OCI-LY1 (cell line): ENCODE measurements at regions not wholly inside any gene's neighbourhood (a gene's known extent, or its start where the extent isn't known, plus 50 kb on each side); places are given as distances from the start of the nearest gene placed in this dataset.

Source experiments
- CTCF ChIP-seq: fragments of 200-600 bp; sonication (generic), shearing (Covaris generic); IDR thresholded peaks from 2 replicates; pipeline ENCODE4 v1.5.1; 2017; ENCODE audit warnings: mild to moderate bottlenecking, antibody characterized with exemption, low read length, moderate library complexity, mixed read lengths
- EZH2 ChIP-seq: fragments of 200-600 bp; sonication (generic), shearing (Covaris generic); IDR thresholded peaks from 2 replicates; pipeline ENCODE4 v1.8.0; 2017; ENCODE audit warnings: borderline replicate concordance, mixed run types, mild to moderate bottlenecking, antibody characterized with exemption, low read length, moderate library complexity, mixed read lengths

GRCh38 chr13:56283262-56283828 lies 857.4 kb upstream of the PRR20A start:
- TF ChIP-seq EZH2 (no peak), CTCF (no peak)
